RKO (cell line): ENCODE measurements at regions not wholly inside any gene's neighbourhood (a gene's known extent, or its start where the extent isn't known, plus 50 kb on each side); places are given as distances from the start of the nearest gene placed in this dataset.
A peak's percentile ranks its signal among the peaks of the same experiment; 100 is the strongest.

Experiments
- DNase-seq: peaks from one replicate; pipeline ENCODE4 v3.0.0-alpha.2; 2016; ENCODE audit warnings: low spot score

- no peak for DNase-seq
Observed at GRCh38 chr21:39054066-39054465, 129.2 kb downstream of the PSMG1 start.

- no peak for DNase-seq
Observed at GRCh38 chr21:39053126-39053525, 130.1 kb downstream of the PSMG1 start.

- no peak for DNase-seq
Observed at GRCh38 chr21:39052718-39053117, 130.5 kb downstream of the PSMG1 start.

- DNase-seq = peak; percentile 51
Observed at GRCh38 chr21:39051588-39051949, 131.7 kb downstream of the PSMG1 start.

- no peak for DNase-seq
Observed at GRCh38 chr21:39050841-39051587, 132.2 kb downstream of the PSMG1 start.

- no peak for DNase-seq
Observed at GRCh38 chr21:39048574-39048973, 134.7 kb downstream of the PSMG1 start.

GRCh38 chr21:39048064-39048463 lies 135.2 kb downstream of the PSMG1 start:
- DNase-seq = no peak

- no peak for DNase-seq
Observed at GRCh38 chr21:39047046-39047445, 136.2 kb downstream of the PSMG1 start.

- DNase-seq = no peak
Observed at GRCh38 chr21:39046236-39046916, 136.9 kb downstream of the PSMG1 start.

- no peak for DNase-seq
Observed at GRCh38 chr21:39041816-39042215, 141.4 kb downstream of the PSMG1 start.

- DNase-seq = no peak
Observed at GRCh38 chr21:39040494-39041110, 142.6 kb downstream of the PSMG1 start.

- peak; percentile 6 for DNase-seq
Observed at GRCh38 chr21:39037807-39038405, 145.3 kb downstream of the PSMG1 start.

- DNase-seq = no peak
Observed at GRCh38 chr21:39036581-39036980, 146.7 kb downstream of the PSMG1 start.

- no peak for DNase-seq
Observed at GRCh38 chr21:39034590-39035536, 148.4 kb downstream of the PSMG1 start.

GRCh38 chr21:39033878-39034589 lies 149.2 kb downstream of the PSMG1 start:
- DNase-seq = no peak

- no peak for DNase-seq
Observed at GRCh38 chr21:39029900-39030884, 153.1 kb downstream of the PSMG1 start.

GRCh38 chr21:39029086-39029755 lies 154.0 kb downstream of the PSMG1 start:
- DNase-seq = no peak

- DNase-seq = no peak
Observed at GRCh38 chr21:39025198-39025597, 158.1 kb downstream of the PSMG1 start.

GRCh38 chr21:39024538-39024937 lies 158.7 kb downstream of the PSMG1 start:
- DNase-seq = no peak
